Fibroblast of lung (primary cell): ENCODE measurements at regions not wholly inside any gene's neighbourhood (a gene's known extent, or its start where the extent isn't known, plus 50 kb on each side); places are given as distances from the start of the nearest gene placed in this dataset.

Experiments
- DNase-seq, 2 donors: peaks; one replicate each; pipeline versions ENCODE4 v3.0.0 to v3.0.0-alpha.2; 2010; ENCODE audit warnings: low read depth in 2 of 2
- H2AFZ ChIP-seq: 2 replicates; pipeline ENCODE4 v1.5.1; 2012; ENCODE audit warnings: low read length, control low read depth, inconsistent platforms
- H3K27ac ChIP-seq: 2 replicates; pipeline ENCODE4 v1.5.1; 2011; ENCODE audit warnings: low read length, control low read depth; ENCODE audit not compliant: insufficient read depth
- H3K27me3 ChIP-seq: 2 replicates; pipeline ENCODE4 v1.5.1; 2011; ENCODE audit warnings: mild to moderate bottlenecking, low read length; ENCODE audit not compliant: control insufficient read depth, insufficient read depth
- H3K36me3 ChIP-seq: 2 replicates; pipeline ENCODE4 v1.5.1; 2011; ENCODE audit warnings: low read length; ENCODE audit not compliant: control insufficient read depth, insufficient read depth
- H3K4me1 ChIP-seq: 2 replicates; pipeline ENCODE4 v1.5.1; 2011; ENCODE audit warnings: low read length; ENCODE audit not compliant: control insufficient read depth, insufficient read depth; ENCODE audit errors: extremely low read depth
- H3K4me2 ChIP-seq: 2 replicates; pipeline ENCODE4 v1.5.1; 2011; ENCODE audit warnings: low read length, control low read depth; ENCODE audit not compliant: insufficient read depth; ENCODE audit errors: extremely low read depth
- H3K4me3 ChIP-seq, 4 experiments: fragments of 200-600 bp in 1 of 4; sonication (generic) in 1 of 4; replicated peaks in 1 of 4; 2 replicates each; pipeline ENCODE4 v1.5.1; 2011 to 2016; ENCODE audit warnings: low read length in 4 of 4, low read depth in 3 of 4, mild to moderate bottlenecking in 3 of 4, control low read depth in 2 of 4, inconsistent platforms in 1 of 4, mixed read lengths in 1 of 4; ENCODE audit not compliant: insufficient read depth in 1 of 4; ENCODE audit errors: control extremely low read depth in 1 of 4
- H3K79me2 ChIP-seq: 2 replicates; pipeline ENCODE4 v1.5.1; 2012; ENCODE audit warnings: mild to moderate bottlenecking, low read length, inconsistent platforms; ENCODE audit not compliant: control insufficient read depth, insufficient read depth
- H3K9ac ChIP-seq: 2 replicates; pipeline ENCODE4 v1.5.1; 2011; ENCODE audit warnings: mild to moderate bottlenecking, low read length, control low read depth; ENCODE audit not compliant: insufficient read depth
- H3K9me3 ChIP-seq: 2 replicates; pipeline ENCODE4 v1.5.1; 2012; ENCODE audit warnings: low read depth, low read length; ENCODE audit not compliant: control insufficient read depth, insufficient read depth
- H4K20me1 ChIP-seq: 2 replicates; pipeline ENCODE4 v1.5.1; 2011; ENCODE audit warnings: low read length; ENCODE audit not compliant: control insufficient read depth, insufficient read depth; ENCODE audit errors: extremely low read depth
- EZH2 ChIP-seq: IDR thresholded peaks from 2 replicates; pipeline ENCODE4 v1.5.1; 2012; ENCODE audit warnings: low read length, control low read depth, mild to moderate bottlenecking; ENCODE audit errors: missing control alignments
- TF ChIP-seq, protein P1 (sequence below), 2 donors: IDR thresholded peaks in 1 of 2; conservative IDR thresholded peaks in 1 of 2; 1 replicate in 1 of 2; 2 replicates in 1 of 2; pipeline ENCODE4 v1.5.1; 2011 to 2012; ENCODE audit warnings: low read length in 2 of 2, control low read depth in 1 of 2, inconsistent platforms in 1 of 2, low read depth in 1 of 2, mild to moderate bottlenecking in 1 of 2

DNA sequence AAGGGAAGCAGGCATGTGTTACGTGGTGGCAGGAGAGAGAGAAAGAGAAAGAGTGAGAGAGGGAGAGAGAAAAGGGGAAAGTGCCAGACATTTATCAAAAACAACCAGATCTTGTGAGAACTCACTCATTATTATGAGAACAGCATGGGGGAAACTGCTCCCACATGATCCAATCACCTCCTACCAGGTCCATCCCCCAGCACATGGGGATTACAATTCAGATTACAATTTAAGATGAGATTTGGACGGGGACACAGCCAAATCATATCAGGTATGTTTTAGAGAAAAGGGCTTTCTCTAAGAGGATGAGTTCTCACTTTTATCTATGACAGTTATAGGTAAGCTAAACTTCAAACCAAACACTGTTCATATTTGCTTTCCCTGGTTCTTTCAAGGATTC is 597.3 kb upstream of the PIK3C3 start:
- H4K20me1 ChIP-seq, result no peaks in the 10 kb centered on the region
- H3K27me3 ChIP-seq, result no peaks in the 10 kb centered on the region
- no peaks in the 10 kb centered on the region for H3K9me3 ChIP-seq
- H3K27ac ChIP-seq, result no peak overlapping the region
- no peak overlapping the region for H3K4me2 ChIP-seq
- H3K4me1 ChIP-seq, result no peaks in the 10 kb centered on the region
- no peak for DNase-seq
- TF ChIP-seq EZH2, result no peak
- TF ChIP-seq, protein P1, sequence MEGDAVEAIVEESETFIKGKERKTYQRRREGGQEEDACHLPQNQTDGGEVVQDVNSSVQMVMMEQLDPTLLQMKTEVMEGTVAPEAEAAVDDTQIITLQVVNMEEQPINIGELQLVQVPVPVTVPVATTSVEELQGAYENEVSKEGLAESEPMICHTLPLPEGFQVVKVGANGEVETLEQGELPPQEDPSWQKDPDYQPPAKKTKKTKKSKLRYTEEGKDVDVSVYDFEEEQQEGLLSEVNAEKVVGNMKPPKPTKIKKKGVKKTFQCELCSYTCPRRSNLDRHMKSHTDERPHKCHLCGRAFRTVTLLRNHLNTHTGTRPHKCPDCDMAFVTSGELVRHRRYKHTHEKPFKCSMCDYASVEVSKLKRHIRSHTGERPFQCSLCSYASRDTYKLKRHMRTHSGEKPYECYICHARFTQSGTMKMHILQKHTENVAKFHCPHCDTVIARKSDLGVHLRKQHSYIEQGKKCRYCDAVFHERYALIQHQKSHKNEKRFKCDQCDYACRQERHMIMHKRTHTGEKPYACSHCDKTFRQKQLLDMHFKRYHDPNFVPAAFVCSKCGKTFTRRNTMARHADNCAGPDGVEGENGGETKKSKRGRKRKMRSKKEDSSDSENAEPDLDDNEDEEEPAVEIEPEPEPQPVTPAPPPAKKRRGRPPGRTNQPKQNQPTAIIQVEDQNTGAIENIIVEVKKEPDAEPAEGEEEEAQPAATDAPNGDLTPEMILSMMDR (conservative IDR thresholded peaks at IDR 0.05 in 1 of 2, IDR thresholded peaks at IDR 0.05 in 1 of 2; ENCODE audit: low read depth in 1 of 2, low read length in 2 of 2), result no peak
- no peaks in the 10 kb centered on the region for H3K36me3 ChIP-seq
- H3K4me3 ChIP-seq, result no peak overlapping the region
- H3K9ac ChIP-seq, result no peak overlapping the region
- no peaks in the 10 kb centered on the region for H3K79me2 ChIP-seq
- no peak overlapping the region for H2AFZ ChIP-seq

DNA sequence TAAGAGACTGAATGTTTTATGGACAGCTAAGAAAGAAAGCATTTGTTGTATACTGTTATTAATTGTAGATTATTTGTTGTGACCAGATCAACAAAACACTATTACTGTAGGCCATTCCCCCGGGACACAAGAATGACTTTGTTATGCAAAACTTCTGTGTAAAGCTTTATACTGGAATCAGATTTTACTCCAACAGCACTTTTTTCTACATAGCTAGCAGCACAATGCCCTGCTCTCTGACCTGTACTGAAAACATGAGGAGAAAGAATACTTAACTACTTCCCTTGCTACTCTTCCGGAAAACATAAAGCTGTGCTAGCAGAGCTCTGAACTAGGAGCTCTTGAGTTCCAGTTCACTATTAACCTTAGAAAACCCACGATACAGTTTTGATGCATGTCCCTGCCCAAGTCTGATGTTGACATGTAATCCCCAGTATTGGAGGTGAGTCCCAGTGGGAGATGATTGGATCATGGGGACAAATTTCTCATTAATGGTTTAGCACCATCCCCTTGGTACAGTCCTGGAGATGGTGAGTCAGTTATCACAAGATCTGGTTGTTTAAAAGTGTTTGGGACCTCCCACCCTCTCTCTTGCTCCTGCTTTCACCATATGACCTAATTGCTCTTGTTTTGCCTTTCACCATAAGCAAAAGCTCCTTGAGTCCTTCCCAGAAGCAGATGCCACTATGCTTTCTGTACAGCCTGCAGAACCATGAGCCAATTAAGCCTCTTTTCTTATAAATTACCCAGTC is 601.1 kb upstream of the PIK3C3 start:
- Histone ChIP-seq H2AFZ (no peak overlapping the region), H4K20me1 (no peaks in the 10 kb centered on the region), H3K79me2 (no peaks in the 10 kb centered on the region), H3K4me1 (no peaks in the 10 kb centered on the region), H3K4me2 (no peak overlapping the region), H3K9ac (no peak overlapping the region), H3K36me3 (no peaks in the 10 kb centered on the region), H3K4me3 (no peak overlapping the region), H3K9me3 (no peaks in the 10 kb centered on the region), H3K27me3 (no peaks in the 10 kb centered on the region), H3K27ac (no peak overlapping the region)
- TF ChIP-seq, protein P1 (conservative IDR thresholded peaks at IDR 0.05 in 1 of 2, IDR thresholded peaks at IDR 0.05 in 1 of 2; ENCODE audit: low read depth in 1 of 2, low read length in 2 of 2), result no peak
- TF ChIP-seq EZH2, result no peak
- DNase-seq, result peak in 1 of 2 donors; percentile 39

DNA sequence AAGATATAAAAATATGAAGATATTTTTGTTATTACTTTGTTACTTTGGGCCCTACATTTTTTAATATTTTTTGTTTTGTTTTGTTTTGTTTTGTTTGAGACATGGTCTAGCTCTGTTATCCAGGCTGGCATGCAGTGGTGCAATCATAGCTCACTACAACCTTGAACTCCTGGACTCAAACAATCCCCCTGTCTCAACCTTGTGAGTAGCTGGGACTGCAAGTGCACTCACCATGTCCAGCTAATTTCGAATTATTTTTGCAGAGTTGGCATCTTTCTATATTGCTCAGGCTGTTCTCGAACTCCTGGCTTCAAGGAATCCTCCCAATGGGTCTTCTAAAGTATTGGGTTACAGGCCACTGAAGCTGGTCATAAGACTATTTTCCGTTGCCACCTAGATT is 603.6 kb upstream of the PIK3C3 start:
- H3K9me3 ChIP-seq, result no peaks in the 10 kb centered on the region
- H4K20me1 ChIP-seq, result no peaks in the 10 kb centered on the region
- no peaks in the 10 kb centered on the region for H3K27me3 ChIP-seq
- H3K4me2 ChIP-seq, result no peak overlapping the region
- H3K4me1 ChIP-seq, result no peaks in the 10 kb centered on the region
- no peak overlapping the region for H3K4me3 ChIP-seq
- H3K36me3 ChIP-seq, result no peaks in the 10 kb centered on the region
- no peaks in the 10 kb centered on the region for H3K79me2 ChIP-seq
- H3K27ac ChIP-seq, result no peak overlapping the region
- no peak overlapping the region for H2AFZ ChIP-seq
- TF ChIP-seq, protein P1 (conservative IDR thresholded peaks at IDR 0.05 in 1 of 2, IDR thresholded peaks at IDR 0.05 in 1 of 2; ENCODE audit: low read depth in 1 of 2, low read length in 2 of 2), result no peak
- TF ChIP-seq EZH2, result no peak
- no peak overlapping the region for H3K9ac ChIP-seq
- no peak for DNase-seq
